Liver (tissue), 3 donors: ENCODE measurements at regions not wholly inside any gene's neighbourhood (a gene's known extent, or its start where the extent isn't known, plus 50 kb on each side); places are given as distances from the start of the nearest gene placed in this dataset.

Experiments used
- ATF3 ChIP-seq: IDR thresholded peaks from 2 replicates; pipeline ENCODE4 v1.6.1; 2016; ENCODE audit warnings: antibody characterized with exemption
- CTCF ChIP-seq: fragments of 150-350 bp; IDR thresholded peaks from 2 replicates; pipeline ENCODE4 v1.5.1; 2017; ENCODE audit warnings: improper control_type of control experiment, low read depth, low read length; ENCODE audit not compliant: missing input control
- FOXA1 ChIP-seq: IDR thresholded peaks from 2 replicates; pipeline ENCODE4 v1.6.1; 2016; ENCODE audit warnings: antibody characterized with exemption
- GABPA ChIP-seq, 2 donors: IDR thresholded peaks in 1 of 2; conservative IDR thresholded peaks in 1 of 2; 2 replicates each; pipeline ENCODE4 v1.6.1; 2016; ENCODE audit warnings: antibody characterized with exemption in 2 of 2, mild to moderate bottlenecking in 1 of 2, moderate library complexity in 1 of 2
- HNF4A ChIP-seq, 2 donors: conservative IDR thresholded peaks; 2 replicates each; pipeline ENCODE4 v1.6.1; 2016; ENCODE audit warnings: antibody characterized with exemption in 2 of 2, mild to moderate bottlenecking in 2 of 2
- JUND ChIP-seq, 2 donors: IDR thresholded peaks; 2 replicates each; pipeline ENCODE4 v1.6.1; 2016; ENCODE audit warnings: antibody characterized with exemption in 2 of 2
- MAX ChIP-seq: IDR thresholded peaks from 2 replicates; pipeline ENCODE4 v1.6.1; 2016; ENCODE audit warnings: antibody characterized with exemption
- NR2F2 ChIP-seq: IDR thresholded peaks from 2 replicates; pipeline ENCODE4 v1.6.1; 2016; ENCODE audit warnings: antibody characterized with exemption
- RAD21 ChIP-seq, 2 donors: IDR thresholded peaks; 2 replicates each; pipeline ENCODE4 v1.6.1; 2016; ENCODE audit warnings: antibody characterized with exemption in 2 of 2, mild to moderate bottlenecking in 2 of 2
- REST ChIP-seq: IDR thresholded peaks from 2 replicates; pipeline ENCODE4 v1.6.1; 2016; ENCODE audit warnings: antibody characterized with exemption, mild to moderate bottlenecking
- RXRA ChIP-seq, 2 donors: IDR thresholded peaks; 2 replicates each; pipeline ENCODE4 v1.6.1; 2017 to 2018; ENCODE audit warnings: antibody characterized with exemption in 2 of 2, mild to moderate bottlenecking in 1 of 2
- TAF1 ChIP-seq: conservative IDR thresholded peaks from 2 replicates; pipeline ENCODE4 v1.6.1; 2016; ENCODE audit warnings: antibody characterized with exemption, mild to moderate bottlenecking
- YY1 ChIP-seq: IDR thresholded peaks from 2 replicates; pipeline ENCODE4 v1.6.1; 2016; ENCODE audit warnings: antibody characterized with exemption, mild to moderate bottlenecking
- donor health status: healthy.
- donor health status: healthy.

- no peak for TF ChIP-seq RXRA (IDR thresholded peaks at IDR 0.05)
- TF ChIP-seq CTCF = no peak
- no peak for TF ChIP-seq REST
- no peak for TF ChIP-seq JUND (IDR thresholded peaks at IDR 0.05)
- TF ChIP-seq MAX = no peak
- TF ChIP-seq FOXA1 = no peak
- TF ChIP-seq YY1 = no peak
- TF ChIP-seq TAF1 = no peak
- no peak for TF ChIP-seq ATF3
- TF ChIP-seq RAD21 (IDR thresholded peaks at IDR 0.05) = no peak
- TF ChIP-seq NR2F2 = no peak
- no peak for TF ChIP-seq GABPA (IDR thresholded peaks at IDR 0.05 in 1 of 2, conservative IDR thresholded peaks at IDR 0.05 in 1 of 2)
- no peak for TF ChIP-seq HNF4A (conservative IDR thresholded peaks at IDR 0.05)
These were observed 143.2 kb upstream of the VLDLR start for GRCh38 chr9:2478421-2478820.
